A673 (cell line): ENCODE measurements at regions not wholly inside any gene's neighbourhood (a gene's known extent, or its start where the extent isn't known, plus 50 kb on each side); places are given as distances from the start of the nearest gene placed in this dataset.
"Not testable (repeated sequence)": the region's sequence is repeated elsewhere in the genome, so short reads cannot be mapped to it uniquely, and the experiment has no call there.

Experiments used
- BruUV-seq: library from RNA; stranded (reverse); fragments of 400-500 nt; replicated peaks from 2 replicates; lab custom pipeline; 2021; lab: Mats Ljungman, UMichigan
- CTCF ChIA-PET: fragments of 300-600 bp; sonication (Branson Sonifier 250); formaldehyde crosslinking; loops from one replicate; lab custom pipeline; 2022; ENCODE audit warnings: antibody characterized with exemption; lab: Charles Lee
- POLR2A ChIA-PET: fragments of 300-600 bp; sonication (Branson Sonifier 250); formaldehyde crosslinking; loops from one replicate; lab custom pipeline; 2022; ENCODE audit warnings: antibody characterized with exemption; ENCODE audit not compliant: low non-redundant PET; lab: Charles Lee
- DNase-seq: peaks from one replicate; pipeline ENCODE4 v3.0.0-alpha.2; 2015; ENCODE audit warnings: low spot score
- H3K27ac ChIP-seq: fragments of 200-600 bp; sonication (generic); 2 replicates; pipeline ENCODE4 v1.5.1; 2016; ENCODE audit warnings: mixed run types, low read depth, mild to moderate bottlenecking, mixed read lengths, antibody characterized with exemption, low read length; ENCODE audit not compliant: poor library complexity, severe bottlenecking
- H3K27me3 ChIP-seq: fragments of 200-600 bp; sonication (generic); replicated peaks from 2 replicates; pipeline ENCODE4 v1.6.1; 2017; ENCODE audit warnings: mixed run types, low read depth, mild to moderate bottlenecking, mixed read lengths, antibody characterized with exemption, low read length; ENCODE audit not compliant: insufficient read depth, poor library complexity
- H3K36me3 ChIP-seq: fragments of 200-600 bp; sonication (generic); 2 replicates; pipeline ENCODE4 v1.6.1; 2016; ENCODE audit warnings: mixed run types, mild to moderate bottlenecking, mixed read lengths, antibody characterized with exemption, low read length; ENCODE audit not compliant: insufficient read depth, poor library complexity, severe bottlenecking
- H3K4me1 ChIP-seq: fragments of 200-600 bp; sonication (generic); 2 replicates; pipeline ENCODE4 v1.6.1; 2017; ENCODE audit warnings: mixed run types, mild to moderate bottlenecking, mixed read lengths, antibody characterized with exemption, low read length; ENCODE audit not compliant: insufficient read depth, poor library complexity, severe bottlenecking
- H3K4me3 ChIP-seq: fragments of 200-600 bp; sonication (generic); 2 replicates; pipeline ENCODE4 v1.5.1; 2016; ENCODE audit warnings: low read depth, mixed run types, mild to moderate bottlenecking, mixed read lengths, low read length; ENCODE audit not compliant: poor library complexity, severe bottlenecking
- H3K9me3 ChIP-seq: fragments of 200-600 bp; sonication (generic); 2 replicates; pipeline ENCODE4 v1.6.1; 2016; ENCODE audit warnings: mixed run types, low read depth, mild to moderate bottlenecking, mixed read lengths, antibody characterized with exemption, low read length; ENCODE audit not compliant: poor library complexity, severe bottlenecking
- CTCF ChIP-seq: fragments of 300-800, 200-600 bp; sonication (generic); conservative IDR thresholded peaks from 2 replicates; pipeline ENCODE4 v1.5.1; 2017; ENCODE audit warnings: low read depth, mild to moderate bottlenecking, antibody characterized with exemption, low read length, moderate library complexity, mixed read lengths
- EZH2 ChIP-seq: fragments of 200-600 bp; sonication (generic); IDR thresholded peaks from 2 replicates; pipeline ENCODE4 v1.6.1; 2017; ENCODE audit warnings: borderline replicate concordance, low read depth, mild to moderate bottlenecking, mixed read lengths, antibody characterized with exemption, low read length; ENCODE audit not compliant: poor library complexity, severe bottlenecking
- intact Hi-C: fragments of 100-400 bp; cut with micrococcal nuclease; formaldehyde crosslinking; loops from one replicate; pipeline ENCODE4 v1.10.0; 2022; ENCODE audit not compliant: unreplicated experiment

GRCh38 chr5:125075567-125075966 lies 329.1 kb upstream of the ZNF608 start:
- CTCF ChIA-PET: no interaction called here
- Histone ChIP-seq H3K9me3 (peaks cover 7% of the 10 kb centered on the region), H3K4me1 (no peaks in the 10 kb centered on the region), H3K27me3 (no peaks in the 10 kb centered on the region), H3K36me3 (no peaks in the 10 kb centered on the region), H3K4me3 (no peak overlapping the region), H3K27ac (no peak overlapping the region)
- TF ChIP-seq EZH2: no peak
- TF ChIP-seq CTCF: no peak
- DNase-seq: no peak
- POLR2A ChIA-PET: no interaction called here
- no TSS peak for BruUV-seq
- intact Hi-C loops: no loop called here

GRCh38 chr5:125079028-125079427 lies 332.6 kb upstream of the ZNF608 start:
- H3K27ac ChIP-seq, H3K4me1 ChIP-seq, POLR2A ChIA-PET, CTCF ChIA-PET, H3K27me3 ChIP-seq, intact Hi-C loops, H3K9me3 ChIP-seq, BruUV-seq, H3K4me3 ChIP-seq, H3K36me3 ChIP-seq, DNase-seq: not testable (repeated sequence)

GRCh38 chr5:125081101-125081500 lies 334.7 kb upstream of the ZNF608 start:
- Histone ChIP-seq H3K4me3 (no peak overlapping the region), H3K4me1 (no peaks in the 10 kb centered on the region), H3K9me3 (no peaks in the 10 kb centered on the region), H3K27ac (no peak overlapping the region), H3K36me3 (no peaks in the 10 kb centered on the region), H3K27me3 (no peaks in the 10 kb centered on the region)
- TF ChIP-seq CTCF: no peak
- TF ChIP-seq EZH2: no peak
- no TSS peak for BruUV-seq
- ChIA-PET CTCF (no interaction called here), POLR2A (no interaction called here)
- DNase-seq: no peak
- intact Hi-C loops: no loop called here

- Histone ChIP-seq H3K27ac (no peak overlapping the region), H3K27me3 (no peaks in the 10 kb centered on the region), H3K4me3 (no peak overlapping the region), H3K36me3 (no peaks in the 10 kb centered on the region), H3K9me3 (no peaks in the 10 kb centered on the region), H3K4me1 (no peaks in the 10 kb centered on the region)
- ChIA-PET POLR2A (no interaction called here), CTCF (no interaction called here)
- BruUV-seq: no TSS peak
- intact Hi-C loops: no loop called here
- no peak for DNase-seq
- TF ChIP-seq EZH2: no peak
- no peak for TF ChIP-seq CTCF
Observed at GRCh38 chr5:125083981-125084380, 337.5 kb upstream of the ZNF608 start.
